ENCODE measurements at regions not wholly inside any gene's neighbourhood (a gene's known extent, or its start where the extent isn't known, plus 50 kb on each side); places are given as distances from the start of the nearest gene placed in this dataset.

DNA sequence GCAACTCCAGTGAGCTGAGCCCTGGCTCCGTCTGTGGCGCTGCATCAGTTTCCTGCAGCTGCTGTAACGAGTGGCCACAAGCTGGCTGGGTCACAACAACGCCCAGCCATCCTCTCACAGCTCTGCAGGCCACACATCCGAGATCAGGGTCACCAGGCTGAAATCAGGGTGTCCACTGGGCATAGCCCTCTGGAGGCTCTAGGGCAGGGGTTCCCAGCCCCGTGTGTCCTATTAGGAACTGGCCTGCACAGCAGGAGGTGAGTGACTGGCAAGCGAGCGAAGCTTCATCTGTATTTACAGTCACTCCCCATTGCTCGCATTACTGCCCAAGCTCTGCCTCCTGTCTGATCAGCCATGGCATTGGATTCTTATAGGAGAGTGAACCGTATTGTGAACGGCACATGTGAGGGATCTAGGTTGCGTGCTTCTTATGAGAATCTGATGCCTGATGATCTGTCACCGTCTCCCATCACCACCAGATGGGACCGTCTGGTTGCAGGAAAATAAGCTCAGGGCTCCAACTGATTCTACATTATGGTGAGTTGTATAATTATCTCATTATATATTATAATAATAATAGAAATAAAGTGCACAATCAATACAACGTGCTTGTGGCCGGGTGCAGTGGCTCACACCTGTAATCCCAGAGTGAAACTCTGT is 176.5 kb downstream of the SEC14L1 start:
- peaks cover 26% of the 10 kb centered on the region for H3K36me3 ChIP-seq (ENCODE audit: control insufficient read depth, insufficient read depth, low read length)
- TF ChIP-seq, protein P1, sequence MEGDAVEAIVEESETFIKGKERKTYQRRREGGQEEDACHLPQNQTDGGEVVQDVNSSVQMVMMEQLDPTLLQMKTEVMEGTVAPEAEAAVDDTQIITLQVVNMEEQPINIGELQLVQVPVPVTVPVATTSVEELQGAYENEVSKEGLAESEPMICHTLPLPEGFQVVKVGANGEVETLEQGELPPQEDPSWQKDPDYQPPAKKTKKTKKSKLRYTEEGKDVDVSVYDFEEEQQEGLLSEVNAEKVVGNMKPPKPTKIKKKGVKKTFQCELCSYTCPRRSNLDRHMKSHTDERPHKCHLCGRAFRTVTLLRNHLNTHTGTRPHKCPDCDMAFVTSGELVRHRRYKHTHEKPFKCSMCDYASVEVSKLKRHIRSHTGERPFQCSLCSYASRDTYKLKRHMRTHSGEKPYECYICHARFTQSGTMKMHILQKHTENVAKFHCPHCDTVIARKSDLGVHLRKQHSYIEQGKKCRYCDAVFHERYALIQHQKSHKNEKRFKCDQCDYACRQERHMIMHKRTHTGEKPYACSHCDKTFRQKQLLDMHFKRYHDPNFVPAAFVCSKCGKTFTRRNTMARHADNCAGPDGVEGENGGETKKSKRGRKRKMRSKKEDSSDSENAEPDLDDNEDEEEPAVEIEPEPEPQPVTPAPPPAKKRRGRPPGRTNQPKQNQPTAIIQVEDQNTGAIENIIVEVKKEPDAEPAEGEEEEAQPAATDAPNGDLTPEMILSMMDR (IDR thresholded peaks at IDR 0.05; ENCODE audit: insufficient read depth, low read length, severe bottlenecking) = no peak
- FAIRE-seq (no peak), DNase-seq (ENCODE audit: low read depth) (no peak)
- H3K27me3 ChIP-seq (ENCODE audit: control insufficient read depth, insufficient read depth, low read length) = no peaks in the 10 kb centered on the region
- no peak overlapping the region for H3K4me3 ChIP-seq (ENCODE audit: low read depth, low read length)

DNA sequence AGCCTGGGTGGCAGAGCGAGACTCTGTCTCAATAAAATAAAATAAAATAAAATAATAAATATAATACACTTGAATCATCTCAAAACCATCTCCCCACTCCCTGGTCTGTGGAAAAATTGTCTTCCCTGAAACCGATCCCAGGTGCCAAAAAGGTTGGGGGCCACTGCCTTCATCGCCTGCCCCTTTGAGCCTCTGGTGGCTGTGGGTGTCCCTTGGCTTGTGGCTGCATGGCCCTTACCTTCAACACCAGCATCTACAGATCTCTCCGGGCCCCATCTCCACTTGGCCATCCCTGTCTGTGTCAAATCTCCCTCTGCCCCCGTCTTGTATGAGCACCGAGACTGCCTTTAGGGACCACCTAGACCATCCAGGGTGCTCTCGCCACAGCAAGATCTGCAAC is 177.3 kb downstream of the SEC14L1 start:
- no peak for DNase-seq (ENCODE audit: low read depth)
- no peaks in the 10 kb centered on the region for H3K27me3 ChIP-seq (ENCODE audit: control insufficient read depth, insufficient read depth, low read length)
- TF ChIP-seq, protein P1 (IDR thresholded peaks at IDR 0.05; ENCODE audit: insufficient read depth, low read length, severe bottlenecking) = no peak
- peaks cover 23% of the 10 kb centered on the region for H3K36me3 ChIP-seq (ENCODE audit: control insufficient read depth, insufficient read depth, low read length)
- no peak overlapping the region for H3K4me3 ChIP-seq (ENCODE audit: low read depth, low read length)
- no peak for FAIRE-seq

DNA sequence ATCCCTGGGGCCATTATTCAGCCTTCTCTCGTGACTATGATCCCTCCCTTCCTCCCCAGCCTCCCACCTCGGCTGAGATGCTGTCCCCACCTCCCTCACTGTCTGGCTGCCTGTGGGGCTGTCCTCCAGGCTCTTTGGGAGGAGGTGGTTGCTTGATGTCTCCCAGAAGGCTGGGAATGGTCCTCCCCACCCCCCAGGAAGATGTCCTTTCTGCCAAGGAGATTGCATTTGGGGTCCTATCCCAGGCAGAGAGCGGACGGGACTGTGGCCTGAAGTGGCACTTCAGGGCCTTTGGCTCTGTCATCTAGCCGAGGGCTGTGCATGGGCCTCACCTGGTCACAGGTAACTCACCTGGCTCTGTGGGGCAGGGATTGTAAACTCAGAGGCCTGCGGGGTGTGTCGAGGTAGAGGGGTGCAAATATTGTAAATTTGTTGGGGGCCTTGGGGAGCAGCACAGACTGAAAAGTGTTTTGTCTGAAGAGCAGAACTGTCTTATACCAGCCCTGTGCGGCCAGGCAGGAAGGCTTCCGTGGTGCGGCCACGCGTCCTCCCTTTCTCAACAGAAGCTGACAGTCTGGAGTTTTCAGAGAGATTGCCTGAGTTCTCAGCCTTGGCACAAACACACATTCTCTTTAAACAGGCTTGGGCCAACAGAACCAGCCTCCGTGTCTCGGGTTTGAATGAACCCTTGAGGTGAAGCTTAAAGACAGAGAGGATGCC is 177.9 kb downstream of the SEC14L1 start:
- Histone ChIP-seq H3K36me3 (ENCODE audit: control insufficient read depth, insufficient read depth, low read length) (peaks cover 23% of the 10 kb centered on the region), H3K27me3 (ENCODE audit: control insufficient read depth, insufficient read depth, low read length) (no peaks in the 10 kb centered on the region), H3K4me3 (ENCODE audit: low read depth, low read length) (no peak overlapping the region)
- no peak for FAIRE-seq
- TF ChIP-seq, protein P1 (IDR thresholded peaks at IDR 0.05; ENCODE audit: insufficient read depth, low read length, severe bottlenecking) = no peak
- DNase-seq (ENCODE audit: low read depth) = no peak

DNA sequence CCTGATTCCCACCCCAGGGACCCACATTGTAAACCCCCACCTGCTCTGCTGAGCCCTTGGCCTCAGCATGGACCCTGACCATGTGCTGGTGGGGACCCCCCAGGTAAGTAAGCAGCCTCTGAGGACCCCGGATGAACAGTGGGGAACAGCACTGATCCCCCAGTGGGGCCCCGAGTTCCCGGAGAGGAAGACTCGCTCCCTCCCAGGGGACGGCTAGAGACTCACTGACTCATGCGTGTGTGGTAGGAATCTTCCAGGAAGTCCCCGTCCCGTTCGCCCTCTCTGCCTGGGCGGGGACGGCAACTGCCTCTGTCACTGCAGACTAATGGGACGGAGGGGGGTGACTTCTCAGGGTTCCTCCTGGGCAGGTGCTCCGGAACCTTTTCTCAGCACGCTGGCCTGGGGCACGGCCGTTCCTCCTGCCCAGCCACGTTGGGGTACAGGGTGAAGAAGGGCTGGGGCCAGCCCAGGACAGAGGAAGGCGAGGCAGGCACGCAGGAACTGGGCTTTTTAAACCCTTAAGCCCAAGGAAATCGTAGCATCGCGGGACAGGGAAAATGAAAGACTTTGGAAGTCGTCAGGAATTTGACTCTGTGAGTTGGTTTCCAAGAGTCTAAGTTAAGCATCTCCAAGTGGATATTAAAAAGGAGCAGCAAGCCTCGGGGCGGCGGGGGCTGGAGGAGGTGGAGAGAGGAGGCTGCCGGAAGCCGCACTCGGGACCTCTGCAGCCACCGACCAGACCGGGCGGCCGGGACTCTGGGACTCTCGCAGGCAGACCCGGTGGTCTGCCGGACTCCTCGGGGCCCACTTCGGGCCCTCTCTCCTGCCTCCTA is 178.7 kb downstream of the SEC14L1 start:
- no peaks in the 10 kb centered on the region for H3K27me3 ChIP-seq (ENCODE audit: control insufficient read depth, insufficient read depth, low read length)
- peak; percentile 74 for DNase-seq (ENCODE audit: low read depth)
- H3K36me3 ChIP-seq (ENCODE audit: control insufficient read depth, insufficient read depth, low read length) = peaks cover 24% of the 10 kb centered on the region
- TF ChIP-seq, protein P1 (IDR thresholded peaks at IDR 0.05; ENCODE audit: insufficient read depth, low read length, severe bottlenecking) = no peak
- no peak for FAIRE-seq
- H3K4me3 ChIP-seq (ENCODE audit: low read depth, low read length) = peak overlapping the region; percentile 1

DNA sequence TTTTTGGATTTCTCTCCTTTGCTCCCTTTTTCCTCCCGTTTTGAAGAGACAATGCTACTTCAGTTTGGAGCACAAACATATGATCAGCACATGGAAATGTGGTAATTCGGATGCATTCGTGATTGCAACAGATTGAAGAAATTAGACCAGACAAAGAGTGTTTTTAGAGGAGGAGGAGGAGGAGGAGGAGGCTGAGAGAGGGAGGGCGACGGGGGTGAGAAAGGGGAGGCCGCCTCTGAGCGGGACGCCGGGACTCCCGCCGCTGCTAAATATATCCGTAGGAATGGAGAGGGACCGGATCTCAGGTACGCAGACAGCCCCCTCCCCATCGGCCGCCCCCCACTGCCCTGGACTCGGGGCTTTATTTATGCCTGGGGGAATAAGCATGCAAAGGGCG is 179.3 kb downstream of the SEC14L1 start:
- peaks cover 22% of the 10 kb centered on the region for H3K36me3 ChIP-seq (ENCODE audit: control insufficient read depth, insufficient read depth, low read length)
- TF ChIP-seq, protein P1 (IDR thresholded peaks at IDR 0.05; ENCODE audit: insufficient read depth, low read length, severe bottlenecking) = no peak
- FAIRE-seq = no peak
- H3K27me3 ChIP-seq (ENCODE audit: control insufficient read depth, insufficient read depth, low read length) = no peaks in the 10 kb centered on the region
- no peak for DNase-seq (ENCODE audit: low read depth)
- no peak overlapping the region for H3K4me3 ChIP-seq (ENCODE audit: low read depth, low read length)

Data from bronchial epithelial cell (primary cell).